GM12878 (cell line): ENCODE measurements at regions not wholly inside any gene's neighbourhood (a gene's known extent, or its start where the extent isn't known, plus 50 kb on each side); places are given as distances from the start of the nearest gene placed in this dataset.

ENCODE experiments used
- BRCA1 ChIP-seq: IDR thresholded peaks from 2 replicates; pipeline ENCODE4 v1.6.1; 2011; ENCODE audit warnings: low read depth, low read length, improper control_type of control experiment
- CREB1 ChIP-seq: IDR thresholded peaks from 2 replicates; pipeline ENCODE4 v1.6.1; 2012; ENCODE audit warnings: low read depth, mild to moderate bottlenecking, inconsistent platforms
- ETV6 ChIP-seq, 2 experiments: fragments of 450-650 bp in 1 of 2; IDR thresholded peaks in 1 of 2; conservative IDR thresholded peaks in 1 of 2; 2 replicates each; pipeline ENCODE4 v1.6.1; 2014; ENCODE audit warnings: antibody characterized with exemption in 1 of 2, borderline replicate concordance in 1 of 2, low read depth in 1 of 2, mild to moderate bottlenecking in 1 of 2, moderate library complexity in 1 of 2
- PAX8 ChIP-seq: fragments of 450-650 bp; IDR thresholded peaks from 2 replicates; pipeline ENCODE4 v1.6.1; 2017; ENCODE audit warnings: mild to moderate bottlenecking, moderate library complexity
- RAD21 ChIP-seq: IDR thresholded peaks from 2 replicates; pipeline ENCODE4 v1.6.1; 2011; ENCODE audit warnings: mild to moderate bottlenecking, low read depth, low read length, moderate library complexity; ENCODE audit not compliant: insufficient read depth

DNA sequence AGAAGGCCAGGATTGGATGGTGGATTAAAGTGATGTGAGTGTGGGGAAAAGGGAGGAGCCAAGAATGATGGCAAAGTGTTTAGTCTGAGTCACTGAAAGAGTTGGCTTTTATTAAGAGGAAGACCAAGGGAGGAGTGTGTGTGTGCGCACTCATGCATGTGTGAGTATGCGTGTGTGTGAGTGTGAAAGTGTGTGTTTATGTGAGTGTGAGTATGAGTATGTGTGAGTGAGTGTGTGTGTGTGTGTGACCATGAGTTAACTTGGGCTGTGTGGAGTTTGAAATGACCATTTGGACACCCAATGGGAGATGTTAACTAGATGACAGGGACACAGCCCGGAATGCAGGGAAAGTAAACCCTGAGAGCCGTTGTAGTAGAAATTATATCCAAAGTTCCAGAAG, 57.6 kb upstream of the EYA2 start:
- TF ChIP-seq RAD21 (no peak), BRCA1 (no peak), CREB1 (no peak), PAX8 (no peak), ETV6 (conservative IDR thresholded peaks at IDR 0.05 in 1 of 2, IDR thresholded peaks at IDR 0.05 in 1 of 2; ENCODE audit: borderline replicate concordance in 1 of 2, low read depth in 1 of 2) (no peak)
